HG02623 (cell line): ENCODE measurements at regions not wholly inside any gene's neighbourhood (a gene's known extent, or its start where the extent isn't known, plus 50 kb on each side); places are given as distances from the start of the nearest gene placed in this dataset.

ENCODE experiments used
- ATAC-seq: cut with Tn5 transposase; IDR thresholded peaks from one replicate; pipeline ENCODE4 v1.9.1; 2021; ENCODE audit warnings: moderate library complexity; ENCODE audit not compliant: unreplicated experiment

GRCh38 chr3:116767726-116768125 is 58.1 kb downstream of the TUSC7 start:
- ATAC-seq = no peak

GRCh38 chr3:116770815-116771450 is 61.4 kb downstream of the TUSC7 start:
- peak; percentile 99 for ATAC-seq

GRCh38 chr3:116776880-116777785 is 67.6 kb downstream of the TUSC7 start:
- no peak for ATAC-seq

- ATAC-seq = no peak
Measured at GRCh38 chr3:116785226-116785625, 75.6 kb downstream of the TUSC7 start.

- no peak for ATAC-seq
Measured at GRCh38 chr3:116802651-116803050, 93.1 kb downstream of the TUSC7 start.

GRCh38 chr3:116806351-116806750 is 96.8 kb downstream of the TUSC7 start:
- ATAC-seq = no peak

GRCh38 chr3:116808725-116809124 is 99.1 kb downstream of the TUSC7 start:
- ATAC-seq = no peak

- no peak for ATAC-seq
Measured at GRCh38 chr3:116809208-116809607, 99.6 kb downstream of the TUSC7 start.

- ATAC-seq = no peak
Measured at GRCh38 chr3:116811754-116812153, 102.2 kb downstream of the TUSC7 start.

GRCh38 chr3:116812949-116813348 is 103.4 kb downstream of the TUSC7 start:
- no peak for ATAC-seq

GRCh38 chr3:116815321-116815720 is 105.7 kb downstream of the TUSC7 start:
- ATAC-seq = no peak

GRCh38 chr3:116815831-116816588 is 106.4 kb downstream of the TUSC7 start:
- ATAC-seq = no peak

GRCh38 chr3:116821371-116821770 is 111.8 kb downstream of the TUSC7 start:
- no peak for ATAC-seq

- no peak for ATAC-seq
Measured at GRCh38 chr3:116824208-116824607, 114.6 kb downstream of the TUSC7 start.

- ATAC-seq = no peak
Measured at GRCh38 chr3:116833202-116833601, 123.6 kb downstream of the TUSC7 start.

GRCh38 chr3:116834816-116835215 is 125.2 kb downstream of the TUSC7 start:
- ATAC-seq = no peak

- no peak for ATAC-seq
Measured at GRCh38 chr3:116835658-116836057, 126.1 kb downstream of the TUSC7 start.

GRCh38 chr3:116836286-116836685 is 126.7 kb downstream of the TUSC7 start:
- ATAC-seq = no peak

GRCh38 chr3:116837483-116837882 is 127.9 kb downstream of the TUSC7 start:
- no peak for ATAC-seq

GRCh38 chr3:116841003-116841735 is 131.6 kb downstream of the TUSC7 start:
- no peak for ATAC-seq
